K562 (cell line): ENCODE measurements at regions not wholly inside any gene's neighbourhood (a gene's known extent, or its start where the extent isn't known, plus 50 kb on each side); places are given as distances from the start of the nearest gene placed in this dataset.
A peak's percentile ranks its signal among the peaks of the same experiment; 100 is the strongest.

ENCODE experiments used
- BRD4 ChIP-seq: fragments of 200-600 bp; sonication (generic); IDR thresholded peaks from 2 replicates; pipeline ENCODE4 v1.6.1; 2017; ENCODE audit warnings: inconsistent platforms
- CBFA2T2 ChIP-seq: fragments of 450-650 bp; conservative IDR thresholded peaks from 2 replicates; pipeline ENCODE4 v1.6.1; 2017; ENCODE audit warnings: mild to moderate bottlenecking
- CXXC5 ChIP-seq: fragments of 250-450 bp; sonication (Bioruptor Pico); IDR thresholded peaks from 2 replicates; pipeline ENCODE4 v1.8.0; 2022; ENCODE audit warnings: inconsistent platforms, mild to moderate bottlenecking, moderate library complexity
- E4F1 ChIP-seq: fragments of 250-450 bp; sonication (Bioruptor Pico); IDR thresholded peaks from 2 replicates; pipeline ENCODE4 v1.5.0; 2021; ENCODE audit warnings: mild to moderate bottlenecking, borderline replicate concordance
- ELF4 ChIP-seq: fragments of 450-650 bp; formaldehyde crosslinking; IDR thresholded peaks from 2 replicates; pipeline ENCODE4 v1.4.0; 2022; ENCODE audit warnings: missing genetic modification characterization
- KDM2B ChIP-seq: fragments of 250-450 bp; sonication (Bioruptor Pico); IDR thresholded peaks from 2 replicates; pipeline ENCODE4 v1.8.0; 2021; ENCODE audit warnings: mild to moderate bottlenecking, moderate library complexity
- KLF13 ChIP-seq: fragments of 450-650 bp; IDR thresholded peaks from 2 replicates; pipeline ENCODE4 v1.6.1; 2016; ENCODE audit warnings: missing genetic modification characterization, low read depth, mild to moderate bottlenecking, missing compliant biosample characterization, moderate library complexity, borderline replicate concordance
- MAFG ChIP-seq: fragments of 450-650 bp; conservative IDR thresholded peaks from 2 replicates; pipeline ENCODE4 v1.6.1; 2016; ENCODE audit warnings: missing genetic modification characterization, missing compliant biosample characterization
- MBD1 ChIP-seq: fragments of 250-450 bp; sonication (Bioruptor Pico); IDR thresholded peaks from 2 replicates; pipeline ENCODE4 v1.8.0; 2022; ENCODE audit warnings: inconsistent platforms
- MEIS2 ChIP-seq: fragments of 450-650 bp; IDR thresholded peaks from 2 replicates; pipeline ENCODE4 v1.6.1; 2014; ENCODE audit warnings: mild to moderate bottlenecking; ENCODE audit not compliant: partially characterized antibody
- NR0B1 ChIP-seq: fragments of 450-650 bp; IDR thresholded peaks from one replicate; pipeline ENCODE4 v1.6.1; 2018; ENCODE audit warnings: mild to moderate bottlenecking, moderate library complexity; ENCODE audit not compliant: partially characterized antibody
- NR2C2 ChIP-seq, 2 experiments: fragments of 200-800 bp in 1 of 2; sonication (Bioruptor generic) in 1 of 2; sonication (generic) in 1 of 2; formaldehyde crosslinking in 1 of 2; IDR thresholded peaks; 2 replicates each; pipeline versions ENCODE4 v1.6.1 to v1.8.0; 2016 to 2022; ENCODE audit warnings: mild to moderate bottlenecking in 1 of 2, missing compliant biosample characterization in 1 of 2, missing genetic modification characterization in 1 of 2, missing genetic modification reagents in 1 of 2
- POLR3G ChIP-seq: IDR thresholded peaks from 2 replicates; pipeline ENCODE4 v1.6.1; 2011; ENCODE audit not compliant: insufficient read length, insufficient replicate concordance; ENCODE audit errors: extremely low read depth
- SAFB2 ChIP-seq: fragments of 200-400 bp; formaldehyde crosslinking; IDR thresholded peaks from 2 replicates; pipeline ENCODE4 v1.6.1; 2018; ENCODE audit warnings: borderline replicate concordance, low read length, low read depth, moderate library complexity; ENCODE audit not compliant: severe bottlenecking
- TAF1 ChIP-seq: IDR thresholded peaks from 2 replicates; pipeline ENCODE4 v1.6.1; 2011; ENCODE audit warnings: mild to moderate bottlenecking, low read length, moderate library complexity; ENCODE audit not compliant: insufficient read depth, control insufficient read depth, severe bottlenecking; ENCODE audit errors: extremely low read depth
- TRIM24 ChIP-seq, 2 experiments: fragments of 450-650 bp; IDR thresholded peaks; 2 replicates each; pipeline ENCODE4 v1.6.1; 2016
- XRCC3 ChIP-seq: fragments of 450-650 bp; IDR thresholded peaks from 2 replicates; pipeline ENCODE4 v1.6.1; 2017; ENCODE audit warnings: mild to moderate bottlenecking, moderate library complexity
- YBX1 ChIP-seq: fragments of 450-650 bp; IDR thresholded peaks from 2 replicates; pipeline ENCODE4 v1.7.1; 2016; ENCODE audit warnings: mild to moderate bottlenecking
- ZBTB49 ChIP-seq: sonication (generic); formaldehyde crosslinking; IDR thresholded peaks from 2 replicates; pipeline ENCODE4 v1.8.0; 2022; ENCODE audit warnings: missing genetic modification reagents, mild to moderate bottlenecking, borderline replicate concordance
- ZC3H11A ChIP-seq: IDR thresholded peaks from 2 replicates; pipeline ENCODE4 v1.6.1; 2012; ENCODE audit warnings: low read depth, low read length, improper control_type of control experiment
- ZFPM2 ChIP-seq: fragments of 250-450 bp; sonication (Bioruptor Pico); IDR thresholded peaks from 2 replicates; pipeline ENCODE4 v1.5.1; 2022; ENCODE audit warnings: mild to moderate bottlenecking

GRCh38 chr1:112818990-112819689, 104.0 kb upstream of the PPM1J start (continued):
- TF ChIP-seq CXXC5 (CRISPR knock-in tag) (no peak), NR0B1 (no peak), ZBTB49 (CRISPR knock-in tag) (no peak), TRIM24 (IDR thresholded peaks at IDR 0.05) (peak; percentile 26 to 69; a peak in 1 of 4 replicates), KLF13 (tag) (no peak), NR2C2 (CRISPR knock-in tag; IDR thresholded peaks at IDR 0.05) (no peak), NR2C2 (tag; IDR thresholded peaks at IDR 0.05) (peak; percentile 45; the same call in 1 of the 2 replicates), E4F1 (CRISPR knock-in tag) (no peak), MAFG (tag) (no peak), ZC3H11A (no peak), KDM2B (CRISPR knock-in tag) (no peak), MEIS2 (peak; percentile 94), SAFB2 (no peak), MBD1 (no peak), CBFA2T2 (peak; percentile 85), ELF4 (CRISPR knock-in tag) (no peak), BRD4 (no peak), YBX1 (no peak), ZFPM2 (CRISPR knock-in tag) (no peak), XRCC3 (no peak), TAF1 (no peak), POLR3G (no peak)
